Stimulated activated CD8-positive, alpha-beta memory T cell treated with anti-CD3 and anti-CD28 coated beads, Interleukin-2, amount 100 ng/mL, for 48 hours (primary cell): ENCODE measurements at regions not wholly inside any gene's neighbourhood (a gene's known extent, or its start where the extent isn't known, plus 50 kb on each side); places are given as distances from the start of the nearest gene placed in this dataset.
"Not testable (repeated sequence)": the region's sequence is repeated elsewhere in the genome, so short reads cannot be mapped to it uniquely, and the experiment has no call there.

ENCODE experiments used
- DNase-seq, 2 donors: peaks; one replicate each; pipeline ENCODE4 v3.0.0-alpha.2; 2020; ENCODE audit warnings: low read depth in 2 of 2

GRCh38 chr1:199208847-199209246 is 570.0 kb downstream of the PTPRC start:
- DNase-seq: no peak

- DNase-seq: no peak
These were observed 579.2 kb downstream of the PTPRC start for GRCh38 chr1:199218065-199218464.

- DNase-seq: no peak
These were observed 579.7 kb downstream of the PTPRC start for GRCh38 chr1:199218533-199218932.

GRCh38 chr1:199220031-199220430 is 581.2 kb downstream of the PTPRC start:
- no peak for DNase-seq

GRCh38 chr1:199221371-199222150 is 582.7 kb downstream of the PTPRC start:
- DNase-seq: no peak

- no peak for DNase-seq
These were observed 585.1 kb downstream of the PTPRC start for GRCh38 chr1:199223936-199224335.

- no peak for DNase-seq
These were observed 587.3 kb downstream of the PTPRC start for GRCh38 chr1:199226163-199226562.

GRCh38 chr1:199242147-199242546 is 603.3 kb downstream of the PTPRC start:
- no peak for DNase-seq

GRCh38 chr1:199242601-199243000 is 603.8 kb downstream of the PTPRC start:
- no peak for DNase-seq

- peak; percentile 55 to 69 for DNase-seq
These were observed 604.7 kb downstream of the PTPRC start for GRCh38 chr1:199243423-199244061.

- DNase-seq: no peak
These were observed 607.1 kb downstream of the PTPRC start for GRCh38 chr1:199245946-199246345.

GRCh38 chr1:199246716-199247115 is 607.9 kb downstream of the PTPRC start:
- no peak for DNase-seq

- no peak for DNase-seq
These were observed 609.1 kb downstream of the PTPRC start for GRCh38 chr1:199247891-199248290.

GRCh38 chr1:199254040-199254439 is 615.2 kb downstream of the PTPRC start:
- DNase-seq: not testable (repeated sequence)

GRCh38 chr1:199261328-199261727 is 622.5 kb downstream of the PTPRC start:
- no peak for DNase-seq

GRCh38 chr1:199264283-199264682 is 625.4 kb downstream of the PTPRC start:
- DNase-seq: no peak

- no peak for DNase-seq
These were observed 626.1 kb downstream of the PTPRC start for GRCh38 chr1:199264911-199265310.

- no peak for DNase-seq
These were observed 626.5 kb downstream of the PTPRC start for GRCh38 chr1:199265319-199265718.

GRCh38 chr1:199269241-199269640 is 630.4 kb downstream of the PTPRC start:
- DNase-seq: no peak

- no peak for DNase-seq
These were observed 633.3 kb downstream of the PTPRC start for GRCh38 chr1:199272139-199272544.

- no peak for DNase-seq
These were observed 633.8 kb downstream of the PTPRC start for GRCh38 chr1:199272628-199273086.

GRCh38 chr1:199273837-199274379 is 635.1 kb downstream of the PTPRC start:
- DNase-seq: no peak

GRCh38 chr1:199279067-199279466 is 640.2 kb downstream of the PTPRC start:
- no peak for DNase-seq
